HG03378 (cell line): ENCODE measurements at regions not wholly inside any gene's neighbourhood (a gene's known extent, or its start where the extent isn't known, plus 50 kb on each side); places are given as distances from the start of the nearest gene placed in this dataset.

Experiments
- ATAC-seq: cut with Tn5 transposase; IDR thresholded peaks from one replicate; pipeline ENCODE4 v1.9.1; 2021; ENCODE audit warnings: mild to moderate bottlenecking, moderate library complexity; ENCODE audit not compliant: unreplicated experiment

DNA sequence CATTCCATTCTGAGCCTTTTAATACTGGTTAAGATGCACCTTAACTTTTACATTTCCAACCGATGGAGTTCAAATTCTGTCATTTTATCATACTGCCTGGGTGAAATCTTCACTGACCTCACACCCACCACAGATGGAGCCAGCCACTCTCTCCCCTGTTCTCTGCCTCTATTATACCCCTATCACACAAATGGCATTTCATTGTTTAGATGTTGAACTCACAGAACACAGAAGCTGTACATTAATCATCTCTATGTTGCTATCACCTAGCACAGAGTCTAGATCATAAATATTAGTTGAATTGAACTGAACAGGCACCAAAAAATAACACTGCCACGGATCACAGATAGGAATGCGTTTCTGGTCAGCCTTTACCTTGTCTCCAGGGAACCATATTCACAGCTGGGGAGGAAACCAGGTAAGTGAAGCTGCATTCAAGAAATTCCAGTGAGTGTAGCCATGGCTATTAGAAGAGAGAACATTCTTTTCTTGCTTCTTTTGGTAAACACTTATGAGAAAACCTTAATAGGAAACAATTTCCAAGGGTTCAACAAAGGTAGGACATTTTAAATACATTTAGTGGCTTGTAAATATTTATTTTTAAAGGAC, 194.9 kb upstream of the RMST start:
- ATAC-seq = no peak

DNA sequence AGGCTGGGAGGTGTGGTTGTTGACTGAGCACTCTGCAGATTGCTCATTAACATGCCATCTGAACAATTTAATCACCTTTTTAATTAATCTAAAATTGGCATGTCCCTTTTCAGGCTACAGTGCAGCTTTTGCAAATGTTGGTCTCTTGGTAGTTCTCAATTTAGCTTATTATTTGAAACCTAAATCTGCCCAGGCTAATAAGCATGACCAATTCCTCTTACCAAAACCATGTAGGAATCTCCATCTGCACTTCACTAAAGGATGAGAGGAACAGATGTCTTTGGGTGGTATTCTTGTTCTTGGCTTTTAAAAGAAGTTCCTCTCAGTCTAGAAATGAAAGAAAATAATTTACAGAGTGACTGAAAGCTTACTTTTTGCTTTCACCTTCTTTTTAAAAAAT, 190.1 kb upstream of the RMST start:
- ATAC-seq = no peak

DNA sequence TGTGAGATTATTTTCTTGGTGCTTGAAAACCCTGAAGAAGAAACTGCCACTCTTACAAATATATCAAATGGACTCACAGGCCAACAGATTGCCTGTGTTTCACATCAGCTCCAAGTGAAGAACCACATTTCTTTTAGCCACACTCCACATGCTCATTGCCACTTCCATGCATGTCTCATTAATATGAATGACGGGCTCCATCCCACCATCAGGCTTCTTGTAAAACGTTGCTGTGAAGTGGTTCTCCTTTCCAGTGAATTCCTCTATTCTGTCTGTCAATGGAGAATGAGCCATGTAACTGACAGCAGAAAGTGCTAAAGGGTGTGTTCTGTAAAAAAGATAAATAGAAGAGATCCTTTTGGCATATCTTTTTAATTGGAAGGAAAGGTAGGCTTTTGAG, 188.2 kb upstream of the RMST start:
- ATAC-seq = no peak

DNA sequence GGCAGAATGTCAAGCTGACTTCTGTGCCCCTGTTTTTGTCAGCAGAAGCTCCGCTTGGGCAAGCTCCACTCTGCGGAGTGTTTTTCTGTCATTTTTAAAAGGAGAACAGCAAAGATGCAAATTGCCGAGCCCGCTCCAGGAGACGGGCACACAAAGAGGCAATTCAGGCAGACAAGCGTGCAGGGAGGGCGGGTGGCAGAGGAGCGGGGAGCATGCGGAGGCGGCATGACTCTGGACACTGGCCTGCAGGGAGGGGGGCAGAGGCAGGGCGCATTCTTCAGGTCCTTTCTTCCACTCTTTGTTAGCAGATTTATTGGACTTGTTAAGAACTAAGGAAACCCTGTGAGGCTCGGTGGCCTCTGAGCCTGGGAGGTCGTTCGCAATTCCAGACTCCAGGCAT, 187.3 kb upstream of the RMST start:
- no peak for ATAC-seq

DNA sequence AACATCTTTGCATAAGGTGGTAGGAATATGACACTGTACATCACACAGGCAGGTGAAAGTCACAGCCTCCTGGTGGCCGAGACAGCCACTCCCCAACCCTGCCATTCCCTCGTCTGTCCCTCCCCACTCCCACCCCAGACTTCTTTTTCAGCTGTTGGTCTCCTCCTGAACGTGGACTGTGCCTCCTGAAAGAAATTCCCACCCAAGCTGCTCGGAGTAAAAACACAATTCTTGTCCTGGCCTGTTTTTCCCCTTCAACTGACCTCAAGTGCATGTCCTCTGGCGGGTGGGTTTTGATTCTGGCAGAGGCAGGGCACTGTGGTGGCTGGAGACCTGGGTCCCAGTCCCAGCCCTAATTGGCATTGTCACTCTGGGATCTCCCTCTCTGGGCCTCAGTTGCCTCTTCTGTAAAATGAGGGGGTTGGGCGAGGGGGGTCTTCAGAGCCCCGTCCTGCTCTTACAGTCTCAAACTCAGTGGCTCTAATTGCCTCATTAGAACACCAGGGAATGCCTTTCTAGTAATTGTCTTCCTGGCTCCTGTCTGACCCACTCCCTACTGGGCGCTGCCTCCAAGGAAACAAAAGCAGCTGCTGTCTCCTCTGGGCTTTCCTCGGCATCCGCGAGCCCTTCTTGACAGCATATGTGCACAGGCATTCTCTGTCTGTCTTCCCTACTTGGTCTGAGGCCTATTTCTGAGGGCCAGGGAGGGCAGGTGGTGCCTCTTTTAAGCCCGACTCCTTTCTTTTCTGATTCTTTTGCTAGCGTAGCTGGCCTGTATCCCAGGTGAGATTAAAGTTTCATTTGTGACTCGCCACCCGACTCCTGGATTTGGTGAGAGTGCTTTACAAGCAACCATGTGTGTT, 186.6 kb upstream of the RMST start:
- no peak for ATAC-seq

DNA sequence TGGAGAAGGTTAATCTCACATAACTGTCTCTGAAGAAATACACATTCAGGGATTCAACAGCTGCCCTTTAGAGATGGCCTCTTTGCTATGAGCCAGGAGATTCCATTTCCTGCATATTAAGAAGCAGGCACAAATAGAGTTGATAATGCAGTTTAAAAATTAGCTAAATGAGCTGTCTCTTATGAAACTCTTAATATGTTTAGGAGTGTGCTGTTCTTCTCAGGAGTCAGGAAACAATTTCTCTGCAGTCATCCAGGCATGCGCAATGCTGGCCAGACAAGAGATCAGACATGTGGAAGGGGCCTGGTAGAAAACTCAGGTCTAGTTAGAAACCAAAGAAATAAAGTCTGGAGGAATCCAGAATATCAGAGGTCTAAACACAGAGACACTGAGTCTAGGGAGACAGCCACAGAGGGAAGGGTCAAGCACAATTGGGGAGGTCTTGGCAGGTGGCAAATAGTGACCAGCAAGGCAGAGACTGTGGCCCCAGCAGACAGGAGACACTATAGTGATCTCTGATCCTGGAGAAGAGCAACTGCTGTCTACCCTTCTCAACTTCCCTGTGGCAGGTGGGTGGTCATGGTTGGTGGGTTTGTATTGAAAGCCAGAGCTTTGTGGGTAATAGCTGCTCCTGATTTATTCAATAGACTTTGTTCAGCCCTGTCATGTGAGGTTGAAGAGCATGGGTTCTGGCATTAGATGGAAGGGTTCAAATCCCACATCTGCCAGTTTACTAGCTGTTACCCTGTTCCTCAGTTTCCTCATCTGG, 185.8 kb upstream of the RMST start:
- no peak for ATAC-seq

DNA sequence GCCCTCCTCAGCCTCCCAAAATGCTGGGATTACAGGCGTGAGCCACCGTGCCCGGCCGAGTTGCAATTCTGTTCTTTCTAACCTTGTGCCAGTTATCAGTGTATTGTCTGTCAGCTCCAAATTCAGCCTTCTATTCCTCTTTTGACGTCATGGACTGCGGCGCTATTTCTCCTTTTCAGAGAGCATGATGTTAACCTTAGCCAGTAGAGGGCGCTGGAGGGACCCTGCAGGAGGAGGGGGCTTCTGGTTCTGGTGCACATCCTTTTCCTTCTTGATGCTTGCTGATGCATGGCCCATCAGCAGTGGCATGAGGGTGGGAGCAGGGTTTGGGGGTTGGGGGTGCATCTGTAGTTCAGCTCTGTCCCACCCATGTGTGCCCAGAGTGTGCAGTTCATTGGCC, 179.3 kb upstream of the RMST start:
- no peak for ATAC-seq

DNA sequence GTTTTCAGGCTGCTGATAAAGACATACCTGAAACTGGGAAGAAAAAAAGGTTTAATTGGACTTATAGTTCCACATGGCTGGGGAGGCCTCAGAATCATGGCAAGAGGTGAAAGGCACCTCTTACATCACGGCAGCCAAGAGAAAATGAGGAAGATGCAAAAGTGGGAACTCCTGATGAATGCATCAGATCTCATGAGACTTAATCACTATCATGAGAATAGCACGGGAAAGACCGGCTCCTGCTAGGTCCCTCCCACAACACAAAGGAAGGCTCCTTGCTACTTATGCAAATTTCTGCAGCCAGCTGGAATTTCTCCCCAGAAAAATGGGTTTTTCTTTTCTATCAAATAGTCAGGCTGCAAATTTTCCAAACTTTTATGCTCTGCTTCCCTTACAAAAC, 174.1 kb upstream of the RMST start:
- ATAC-seq = no peak

DNA sequence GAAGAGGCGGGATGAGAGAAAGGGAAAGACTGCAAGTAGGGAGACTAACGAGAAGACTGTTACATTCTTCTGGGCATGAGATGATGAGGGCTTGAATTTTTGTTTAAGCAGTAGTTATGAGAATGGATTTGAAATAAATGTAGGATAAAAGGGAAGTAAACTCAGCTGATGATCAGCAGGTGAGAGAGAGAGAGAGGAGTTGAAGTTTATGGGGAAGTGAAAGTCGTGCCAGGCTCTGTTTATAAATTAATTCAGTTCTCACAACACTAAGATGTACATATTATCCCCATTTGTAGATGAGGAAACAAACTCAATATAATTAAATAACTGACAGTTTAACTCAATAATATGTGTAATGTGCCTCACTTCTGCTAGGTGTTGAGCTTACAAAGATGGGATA, 170.0 kb upstream of the RMST start:
- peak; percentile 49 for ATAC-seq

DNA sequence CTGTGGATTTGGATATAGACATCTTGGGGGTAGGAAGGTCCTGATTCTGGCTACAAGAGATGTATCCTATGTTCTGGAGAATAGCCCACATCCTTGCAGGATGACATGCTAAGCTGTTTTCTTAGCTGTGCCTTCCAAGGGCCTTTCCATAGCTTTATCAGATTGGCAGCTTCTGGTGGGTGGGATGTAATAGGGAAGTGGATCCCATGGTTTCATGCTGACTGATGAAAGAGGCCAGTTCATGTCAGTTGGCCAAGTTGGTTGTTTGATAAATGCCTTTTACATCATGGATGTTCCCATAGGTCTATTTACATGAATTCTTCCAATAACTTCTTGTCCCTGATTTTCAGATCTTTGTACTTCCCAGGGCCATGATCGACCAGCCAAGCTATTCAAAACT, 169.1 kb upstream of the RMST start:
- no peak for ATAC-seq

DNA sequence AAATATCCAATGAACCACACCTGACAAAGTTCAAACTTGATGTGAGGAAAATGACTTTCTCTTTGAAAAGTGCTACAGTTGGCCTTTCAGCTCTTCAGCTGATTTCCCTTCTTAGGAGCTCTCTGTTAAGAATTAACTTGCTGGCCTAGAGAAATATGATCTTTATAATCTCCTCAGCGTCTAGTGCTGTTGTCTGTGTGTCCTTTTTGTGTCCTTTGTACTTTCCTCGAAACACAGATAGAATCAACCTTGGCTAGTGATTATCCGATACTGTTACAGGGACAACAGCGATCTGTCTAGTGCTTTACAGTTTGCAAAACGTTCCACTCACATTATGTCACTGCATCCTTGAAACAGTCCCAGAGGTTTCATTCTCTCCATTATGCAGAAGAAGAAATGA, 162.8 kb upstream of the RMST start:
- no peak for ATAC-seq

DNA sequence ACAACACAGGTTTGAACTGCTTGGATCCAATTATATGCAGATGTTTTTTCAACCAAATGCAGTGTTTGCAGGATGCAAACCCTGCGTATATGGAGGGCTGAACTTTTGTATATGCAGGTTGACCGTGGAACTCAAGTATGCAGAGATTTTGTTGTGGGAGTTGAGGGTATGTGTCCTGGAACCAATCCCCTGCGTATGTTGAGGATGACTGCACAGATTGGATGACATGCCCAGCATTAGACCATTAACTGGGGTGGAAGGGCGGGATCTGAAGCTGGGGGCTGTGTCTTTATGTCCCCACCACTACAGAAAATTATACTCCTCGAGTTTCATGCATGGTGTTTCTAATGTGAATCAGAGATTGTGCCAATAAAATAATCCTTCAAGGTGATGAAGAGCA, 162.2 kb upstream of the RMST start:
- ATAC-seq = no peak

DNA sequence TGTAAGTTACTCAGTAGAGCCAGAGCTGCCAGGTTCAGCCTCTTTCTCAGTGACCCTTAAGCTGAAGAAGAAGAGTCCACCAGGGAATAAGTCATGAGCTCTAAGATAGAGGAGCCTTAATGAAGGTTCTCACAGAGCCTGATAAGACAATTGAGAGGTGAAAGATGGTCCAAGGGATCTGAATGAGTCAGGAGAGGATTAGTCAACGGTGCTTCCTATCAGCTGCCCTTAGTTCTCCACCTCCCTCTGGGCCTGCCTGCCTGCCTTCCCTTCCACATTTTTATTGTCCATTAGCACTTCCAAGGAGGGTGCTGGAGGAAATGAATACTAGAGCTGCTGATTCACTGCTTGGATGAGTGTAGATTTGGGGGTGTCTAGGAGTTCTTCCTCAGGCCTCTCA, 161.7 kb upstream of the RMST start:
- no peak for ATAC-seq

DNA sequence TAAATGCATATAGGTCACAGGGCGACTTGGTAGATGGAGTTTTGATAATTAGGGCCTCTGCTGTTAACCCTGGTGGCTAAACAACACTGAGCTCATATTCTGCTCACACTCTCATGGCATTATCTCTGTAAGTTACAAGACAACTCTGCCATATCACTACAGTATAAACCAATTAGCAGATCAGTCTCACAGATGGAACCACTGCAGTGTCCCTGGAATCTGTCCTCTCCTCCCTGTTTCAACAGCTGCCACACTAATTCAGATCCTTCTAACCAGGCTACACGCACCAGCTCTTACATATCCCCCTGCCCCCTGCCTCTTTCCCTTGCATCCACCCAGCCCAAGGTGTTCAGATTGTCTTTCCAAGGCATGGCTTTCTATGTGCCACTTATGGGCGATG, 161.0 kb upstream of the RMST start:
- no peak for ATAC-seq

DNA sequence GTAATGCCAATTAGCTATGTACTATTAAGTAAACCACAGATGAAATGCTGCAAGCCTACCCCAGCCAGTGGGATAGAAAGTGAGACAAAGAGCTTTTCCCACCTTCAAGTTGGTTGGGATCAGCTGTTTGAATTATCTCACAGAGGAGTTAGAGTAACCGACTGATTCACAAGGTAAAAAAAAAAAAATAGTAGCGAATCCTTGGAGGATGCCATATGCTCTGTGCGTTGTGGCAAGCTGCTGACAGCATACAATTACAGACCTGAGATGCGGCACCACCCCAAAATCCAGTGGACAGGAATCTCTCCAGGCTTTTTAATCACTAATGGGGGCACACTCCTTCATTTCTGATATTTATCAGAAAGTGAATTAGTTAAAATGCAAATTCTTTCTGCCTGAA, 157.0 kb upstream of the RMST start:
- no peak for ATAC-seq

DNA sequence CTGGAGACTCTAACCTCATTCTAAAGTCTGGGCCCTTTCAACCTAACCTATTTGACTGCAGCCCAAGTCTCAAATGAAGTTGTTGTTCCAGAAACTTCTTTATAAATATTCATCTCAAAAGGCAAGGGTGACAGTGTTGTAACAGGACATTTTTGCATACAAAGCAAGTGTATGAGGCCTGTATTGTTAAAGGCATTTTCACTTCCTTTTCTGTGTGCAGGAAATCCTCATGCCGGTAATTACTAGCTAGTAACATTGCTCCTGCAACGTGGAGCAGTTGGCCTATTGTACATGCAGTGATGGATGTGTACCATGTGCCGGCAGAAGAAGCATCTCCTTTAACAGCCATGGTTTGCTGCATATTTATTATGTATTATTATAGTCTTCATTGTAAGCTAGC, 156.5 kb upstream of the RMST start:
- ATAC-seq = peak; percentile 97

DNA sequence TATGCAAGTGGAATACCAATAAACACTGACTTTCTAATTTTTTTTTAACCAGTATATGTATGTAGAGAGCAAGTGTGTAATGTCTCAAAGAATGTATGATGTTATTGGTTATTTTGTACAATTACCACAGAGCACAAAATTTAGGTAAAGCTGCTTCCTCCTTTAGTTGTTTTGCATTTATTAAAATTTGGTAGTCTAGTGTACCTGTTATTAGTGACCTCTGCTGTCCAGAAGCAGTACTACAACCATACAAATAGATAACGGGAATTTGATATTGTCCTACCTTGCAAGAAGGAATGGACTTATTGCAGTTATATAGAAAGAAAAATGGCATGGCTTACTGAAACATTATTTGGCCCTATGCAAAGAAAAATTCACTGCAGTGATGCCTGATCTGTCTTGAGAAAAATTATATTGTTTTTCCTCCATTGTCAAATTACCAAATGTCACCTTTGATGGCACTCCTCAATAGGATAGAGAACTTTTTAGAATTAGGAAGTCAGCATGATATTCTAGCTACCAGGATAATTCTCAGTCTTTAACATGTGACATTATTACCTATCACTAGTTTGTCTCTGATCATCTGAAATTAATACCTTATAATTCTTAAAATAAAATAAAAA, 153.9 kb upstream of the RMST start:
- no peak for ATAC-seq

DNA sequence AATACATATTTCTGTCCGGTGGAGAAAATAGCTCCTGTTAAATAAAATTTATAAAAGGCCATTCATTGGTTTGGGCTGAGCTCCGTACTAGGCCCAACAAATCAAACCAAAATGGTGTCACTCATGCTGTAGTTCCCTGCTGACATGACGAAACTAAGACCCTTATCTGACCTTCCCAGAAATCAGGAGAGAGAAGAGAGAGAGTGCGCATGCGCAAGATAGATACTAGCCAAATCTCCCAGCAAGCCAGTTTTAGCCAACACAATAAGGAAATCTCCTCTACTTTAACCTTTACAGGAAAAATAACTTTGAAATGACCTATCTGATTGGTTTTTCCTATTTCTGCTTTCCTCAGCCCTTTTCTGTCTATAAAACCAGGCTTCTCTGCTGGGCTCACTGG, 152.7 kb upstream of the RMST start:
- no peak for ATAC-seq

DNA sequence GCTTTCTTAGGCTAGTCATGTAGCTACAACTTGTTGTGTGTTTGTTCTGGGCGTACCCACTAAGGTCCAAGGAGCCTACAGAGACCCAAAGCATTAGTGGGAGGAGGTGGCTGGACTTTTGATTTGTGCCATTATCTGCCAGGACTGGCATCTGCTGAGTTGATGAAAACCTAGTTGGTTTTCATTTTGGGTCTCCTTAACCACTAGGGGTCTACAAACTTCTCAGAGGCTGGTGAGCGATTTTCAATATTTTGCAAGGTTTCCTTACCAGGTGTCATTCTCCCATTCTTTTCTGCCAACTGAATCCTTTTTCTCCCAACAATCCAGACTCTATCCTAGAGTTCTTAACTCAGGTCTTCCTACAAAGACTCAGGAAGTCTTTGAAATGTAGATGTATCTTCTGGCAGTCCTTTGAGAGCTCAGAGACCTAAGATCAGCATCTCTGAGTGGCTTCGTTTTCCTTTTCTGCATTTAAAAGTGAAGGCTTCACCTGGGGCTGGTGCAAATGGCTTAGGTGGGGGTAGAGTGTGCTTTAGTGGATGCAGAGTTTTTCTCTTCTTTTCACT, 150.0 kb upstream of the RMST start:
- no peak for ATAC-seq

DNA sequence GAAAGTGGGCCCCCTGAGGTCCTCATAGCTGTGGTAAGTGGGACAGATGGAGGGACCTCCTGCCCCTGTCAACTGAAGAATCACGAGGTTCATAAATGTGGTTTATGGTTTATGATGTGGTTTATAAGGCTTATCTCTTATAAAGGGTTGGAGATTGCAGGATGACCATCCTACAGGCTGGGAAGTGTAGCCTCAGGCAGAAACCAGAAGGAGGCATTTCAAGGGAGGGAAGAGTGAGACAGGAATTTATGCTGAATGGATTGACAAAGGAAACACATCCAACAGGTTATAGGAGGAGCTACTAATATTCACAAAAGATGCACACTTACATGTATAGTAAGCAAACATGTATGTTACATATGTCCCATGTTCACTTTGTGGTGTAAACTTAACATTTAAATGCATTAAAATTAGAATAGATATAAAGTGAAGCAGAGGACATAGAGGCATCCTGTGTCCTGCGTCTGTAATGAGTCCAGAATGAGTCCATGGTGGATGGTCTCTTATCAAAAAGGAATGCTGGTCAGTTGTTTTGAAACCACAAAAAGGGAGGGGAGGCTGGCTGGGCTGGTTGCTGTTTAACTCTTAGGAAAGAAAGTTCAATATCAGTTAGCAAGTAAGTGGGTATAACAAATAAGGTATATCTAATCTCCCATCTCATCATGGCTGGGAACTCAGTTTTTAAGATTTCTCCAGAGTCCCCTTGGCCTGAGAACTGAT, 149.0 kb upstream of the RMST start:
- no peak for ATAC-seq

DNA sequence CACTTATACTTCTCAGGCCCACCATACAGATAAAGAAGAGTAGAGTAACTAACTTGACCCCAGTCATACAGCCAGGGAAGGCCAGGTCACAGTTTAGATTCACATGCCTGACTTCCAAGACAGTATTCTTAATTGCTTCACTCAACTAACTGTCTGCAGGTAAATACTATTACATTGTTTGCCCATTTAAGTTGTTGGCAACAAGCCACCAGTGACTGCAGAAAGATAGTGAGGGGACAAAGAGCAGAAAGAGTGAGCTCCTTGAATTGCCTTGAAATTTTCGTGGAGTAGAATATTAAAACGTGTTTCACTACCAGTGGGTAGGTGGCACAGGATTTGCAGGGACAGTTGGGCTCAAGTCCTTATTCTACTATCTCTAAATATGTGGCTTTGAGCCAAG, 146.3 kb upstream of the RMST start:
- ATAC-seq = no peak
